GM12878 (cell line): ENCODE measurements at regions not wholly inside any gene's neighbourhood (a gene's known extent, or its start where the extent isn't known, plus 50 kb on each side); places are given as distances from the start of the nearest gene placed in this dataset.

ENCODE experiments used
- ATAC-seq: fragments of 200-7000 bp; cut with Tn5 transposase; 3 replicates; pipeline ENCODE4 v1.9.1; 2020; ENCODE audit warnings: mild to moderate bottlenecking, moderate library complexity
- BruUV-seq: library from RNA; stranded (reverse); fragments of 400-500 nt; replicated peaks from 2 replicates; lab custom pipeline; 2021; lab: Mats Ljungman, UMichigan
- CTCF ChIA-PET: fragments of 300-600 bp; sonication (Branson Sonifier 250); formaldehyde crosslinking; extraction: SDS; loops from one replicate; lab custom pipeline; 2021; ENCODE audit warnings: inconsistent platforms; lab: Yijun Ruan, JAX
- POLR2A ChIA-PET: fragments of 350-600 bp; formaldehyde crosslinking; extraction: SDS; loops from one replicate; lab custom pipeline; 2021; ENCODE audit warnings: inconsistent platforms; lab: Charles Lee
- RAD21 ChIA-PET: fragments of 300-600 bp; sonication (Branson Sonifier 250); formaldehyde crosslinking; loops from one replicate; lab custom pipeline; 2023; ENCODE audit warnings: antibody characterized with exemption; ENCODE audit not compliant: unreplicated experiment; lab: Charles Lee
- SMC1A ChIA-PET: fragments of 300-600 bp; sonication (Branson Sonifier 250); formaldehyde crosslinking; loops from one replicate; lab custom pipeline; 2023; ENCODE audit not compliant: unreplicated experiment, uncharacterized antibody; lab: Charles Lee
- DNase-seq: peaks from one replicate; pipeline ENCODE4 v3.0.0-alpha.2; 2011; ENCODE audit warnings: low read depth, low spot score
- FAIRE-seq: peaks from 3 replicates; lab custom pipeline; 2011; peaks lifted over from hg19 to GRCh38; lab: Jason Lieb, UNC
- H2AFZ ChIP-seq: 2 replicates; pipeline ENCODE4 v1.6.0; 2011; ENCODE audit warnings: low read depth, low read length, control low read depth; ENCODE audit not compliant: control insufficient read depth
- H3K27ac ChIP-seq: 2 replicates; pipeline ENCODE4 v1.5.1; 2011; ENCODE audit warnings: control low read depth; ENCODE audit not compliant: control insufficient read depth, insufficient read depth
- H3K27me3 ChIP-seq, 2 experiments: replicated peaks in 1 of 2; 2 replicates each; pipeline versions ENCODE4 v1.6.0 to v1.6.1; 2011; ENCODE audit warnings: low read length in 1 of 2; ENCODE audit not compliant: control insufficient read depth in 2 of 2, insufficient read depth in 2 of 2
- H3K36me3 ChIP-seq, 2 experiments: 2 replicates each; pipeline ENCODE4 v1.5.1; 2011; ENCODE audit warnings: low read length in 1 of 2; ENCODE audit not compliant: control insufficient read depth in 2 of 2, insufficient read depth in 2 of 2
- H3K4me1 ChIP-seq: 2 replicates; pipeline ENCODE4 v1.6.1; 2011; ENCODE audit warnings: mild to moderate bottlenecking, low read length, moderate library complexity, mixed read lengths; ENCODE audit not compliant: control insufficient read depth, insufficient read depth
- H3K4me2 ChIP-seq: 2 replicates; pipeline ENCODE4 v1.6.0; 2011; ENCODE audit warnings: control low read depth; ENCODE audit not compliant: control insufficient read depth, insufficient read depth
- H3K4me3 ChIP-seq: fragments of 200-600 bp; sonication (generic); 2 replicates; pipeline ENCODE4 v1.5.1; 2016
- H3K79me2 ChIP-seq: 2 replicates; pipeline ENCODE4 v1.6.0; 2011; ENCODE audit warnings: low read length; ENCODE audit not compliant: control insufficient read depth, insufficient read depth
- H3K9ac ChIP-seq: 2 replicates; pipeline ENCODE4 v1.8.0; 2011; ENCODE audit warnings: low read length, control low read depth, mixed read lengths; ENCODE audit not compliant: control insufficient read depth, insufficient read depth
- H3K9me3 ChIP-seq: replicated peaks from 3 replicates; pipeline ENCODE4 v1.5.1; 2011; ENCODE audit warnings: mild to moderate bottlenecking, low read length; ENCODE audit not compliant: control insufficient read depth, insufficient read depth
- H4K20me1 ChIP-seq: 2 replicates; pipeline ENCODE4 v1.6.0; 2011; ENCODE audit not compliant: control insufficient read depth, insufficient read depth
- JUNB ChIP-seq: IDR thresholded peaks from 2 replicates; pipeline ENCODE4 v1.6.1; 2016; ENCODE audit warnings: antibody characterized with exemption, mild to moderate bottlenecking
- NR2C1 ChIP-seq: fragments of 450-650 bp; IDR thresholded peaks from 2 replicates; pipeline ENCODE4 v1.6.1; 2017; ENCODE audit warnings: antibody characterized with exemption, mild to moderate bottlenecking, moderate library complexity
- REST ChIP-seq: IDR thresholded peaks from 2 replicates; pipeline ENCODE4 v1.6.1; 2012; ENCODE audit warnings: mild to moderate bottlenecking, low read depth, low read length
- ZBTB40 ChIP-seq: fragments of 450-650 bp; IDR thresholded peaks from 2 replicates; pipeline ENCODE4 v1.6.1; 2016; ENCODE audit warnings: mild to moderate bottlenecking, moderate library complexity, borderline replicate concordance
- WGBS: methylation state at CpG from one replicate; pipeline ENCODE4 v1.1.6; 2016; ENCODE audit warnings: low lambda C conversion rate; ENCODE audit not compliant: insufficient replicate concordance, insufficient coverage; ENCODE audit errors: missing lambda C conversion rate; 5-methylcytosine and 5-hydroxymethylcytosine counted together
- in situ Hi-C: fragments of 300-500 bp; cut with MboI; formaldehyde crosslinking; loops from 9 replicates; pipeline ENCODE4 v1.14.3; 2018; ENCODE audit warnings: mixed read lengths
- intact Hi-C: fragments of 100-400 bp; cut with micrococcal nuclease; formaldehyde crosslinking; loops from one replicate; pipeline ENCODE4 v1.14.2; 2022; ENCODE audit not compliant: unreplicated experiment

- BruUV-seq: no TSS peak
- intact Hi-C loops: no loop called here
- FAIRE-seq (no peak), ATAC-seq (no peak), DNase-seq (no peak)
- ChIA-PET CTCF (no interaction called here), POLR2A (no interaction called here), SMC1A (no interaction called here), RAD21 (no interaction called here)
- Histone ChIP-seq H2AFZ (no peak overlapping the region), H3K27me3 (no peaks in the 10 kb centered on the region), H3K4me2 (no peak overlapping the region), H3K4me3 (no peak overlapping the region), H3K9ac (no peak overlapping the region), H3K79me2 (no peaks in the 10 kb centered on the region), H3K27ac (no peak overlapping the region), H4K20me1 (no peaks in the 10 kb centered on the region), H3K9me3 (no peaks in the 10 kb centered on the region; the same call in 1 of the 3 replicates), H3K36me3 (no peaks in the 10 kb centered on the region), H3K4me1 (no peaks in the 10 kb centered on the region)
- in situ Hi-C loops: no loop called here
- WGBS: 55% methylated on average over 9 of the region's 9 CpGs
- TF ChIP-seq JUNB (no peak), ZBTB40 (no peak), NR2C1 (no peak), REST (no peak)
Observed at GRCh38 chr13:22001336-22001735, 330.5 kb downstream of the FGF9 start.
